ENCODE measurements at regions not wholly inside any gene's neighbourhood (a gene's known extent, or its start where the extent isn't known, plus 50 kb on each side); places are given as distances from the start of the nearest gene placed in this dataset.

DNA sequence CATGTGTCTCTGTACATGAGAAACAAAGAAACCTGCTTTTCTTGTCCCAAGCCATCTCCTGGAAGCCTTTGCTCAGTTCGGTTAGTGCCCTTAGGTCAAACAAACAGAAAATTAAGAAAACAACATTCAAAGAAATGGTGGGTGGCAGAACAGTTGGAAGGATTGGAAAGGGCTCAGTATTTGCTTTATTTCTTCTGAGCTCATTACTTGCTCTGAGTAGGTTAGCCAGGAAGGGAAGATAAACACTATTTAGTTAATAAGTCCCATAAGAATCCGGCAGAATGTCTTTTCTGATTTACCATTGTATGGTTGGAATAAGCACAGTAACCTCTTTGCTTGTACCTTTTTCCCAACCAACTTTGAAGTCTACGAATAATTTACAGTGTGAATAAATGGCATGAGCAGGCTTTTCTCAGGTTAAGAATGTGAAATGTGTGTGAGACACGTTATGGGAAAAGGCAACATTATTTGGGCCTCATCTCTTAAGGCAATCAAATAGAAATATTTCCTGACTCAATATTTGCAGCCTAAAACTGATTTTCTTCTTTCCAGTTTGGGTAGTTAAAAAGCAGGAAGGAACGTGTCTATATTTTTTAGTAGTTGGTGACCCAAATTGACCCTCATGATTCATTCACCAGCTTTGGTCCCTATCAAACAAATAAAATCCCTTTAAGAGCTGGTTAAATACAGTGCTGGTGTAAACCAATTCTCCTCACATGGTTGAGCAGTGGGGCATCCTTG, 158.5 kb downstream of the DKK1 start:
- DNase-seq (ENCODE audit: low read depth, low spot score) = no peak
- TF ChIP-seq POLR2A (IDR thresholded peaks at IDR 0.05; ENCODE audit: borderline replicate concordance, extremely low read depth, insufficient read depth, insufficient read length) = no peak
- TF ChIP-seq TCF7L2 (IDR thresholded peaks at IDR 0.05; ENCODE audit: borderline replicate concordance, extremely low read depth, insufficient read depth, insufficient read length) = no peak
- TF ChIP-seq, protein P1, sequence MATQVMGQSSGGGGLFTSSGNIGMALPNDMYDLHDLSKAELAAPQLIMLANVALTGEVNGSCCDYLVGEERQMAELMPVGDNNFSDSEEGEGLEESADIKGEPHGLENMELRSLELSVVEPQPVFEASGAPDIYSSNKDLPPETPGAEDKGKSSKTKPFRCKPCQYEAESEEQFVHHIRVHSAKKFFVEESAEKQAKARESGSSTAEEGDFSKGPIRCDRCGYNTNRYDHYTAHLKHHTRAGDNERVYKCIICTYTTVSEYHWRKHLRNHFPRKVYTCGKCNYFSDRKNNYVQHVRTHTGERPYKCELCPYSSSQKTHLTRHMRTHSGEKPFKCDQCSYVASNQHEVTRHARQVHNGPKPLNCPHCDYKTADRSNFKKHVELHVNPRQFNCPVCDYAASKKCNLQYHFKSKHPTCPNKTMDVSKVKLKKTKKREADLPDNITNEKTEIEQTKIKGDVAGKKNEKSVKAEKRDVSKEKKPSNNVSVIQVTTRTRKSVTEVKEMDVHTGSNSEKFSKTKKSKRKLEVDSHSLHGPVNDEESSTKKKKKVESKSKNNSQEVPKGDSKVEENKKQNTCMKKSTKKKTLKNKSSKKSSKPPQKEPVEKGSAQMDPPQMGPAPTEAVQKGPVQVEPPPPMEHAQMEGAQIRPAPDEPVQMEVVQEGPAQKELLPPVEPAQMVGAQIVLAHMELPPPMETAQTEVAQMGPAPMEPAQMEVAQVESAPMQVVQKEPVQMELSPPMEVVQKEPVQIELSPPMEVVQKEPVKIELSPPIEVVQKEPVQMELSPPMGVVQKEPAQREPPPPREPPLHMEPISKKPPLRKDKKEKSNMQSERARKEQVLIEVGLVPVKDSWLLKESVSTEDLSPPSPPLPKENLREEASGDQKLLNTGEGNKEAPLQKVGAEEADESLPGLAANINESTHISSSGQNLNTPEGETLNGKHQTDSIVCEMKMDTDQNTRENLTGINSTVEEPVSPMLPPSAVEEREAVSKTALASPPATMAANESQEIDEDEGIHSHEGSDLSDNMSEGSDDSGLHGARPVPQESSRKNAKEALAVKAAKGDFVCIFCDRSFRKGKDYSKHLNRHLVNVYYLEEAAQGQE (IDR thresholded peaks at IDR 0.05; ENCODE audit: low read depth) = no peak

DNA sequence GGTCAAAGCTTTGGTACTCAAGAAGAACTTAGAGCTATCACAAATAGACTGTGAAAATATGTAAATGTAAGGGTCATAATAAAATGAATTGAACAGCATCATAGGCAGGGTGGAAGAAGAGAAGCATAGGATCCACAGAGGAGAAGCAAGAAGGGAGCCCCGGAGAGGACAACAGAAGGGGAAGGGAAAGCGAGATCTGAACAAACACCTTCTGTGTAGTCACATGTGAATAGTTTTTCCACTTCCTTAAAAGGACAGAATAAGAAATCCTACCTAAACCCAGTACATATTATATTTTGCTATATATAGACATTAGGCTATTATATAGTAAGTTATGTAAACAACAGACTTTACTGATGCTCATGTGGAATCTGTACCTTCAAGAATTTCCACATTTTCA, 160.2 kb downstream of the DKK1 start:
- ChIA-PET POLR2A (no interaction called here), RAD21 (ENCODE audit: low non-redundant PET in 1 of 2, low total read pairs in 2 of 2, uncharacterized antibody in 2 of 2, unreplicated experiment in 2 of 2) (no interaction called here), CTCF (no interaction called here)
- DNase-seq (ENCODE audit: low read depth, low spot score) (no peak), ATAC-seq (no peak)
- H3K27me3 ChIP-seq (ENCODE audit: insufficient read depth, low read length) = no peaks in the 10 kb centered on the region
- no peaks in the 10 kb centered on the region for H3K79me2 ChIP-seq (ENCODE audit: insufficient read depth, low read length)
- no peak overlapping the region for H3K4me3 ChIP-seq (replicated peaks in 1 of 2; ENCODE audit: low read depth in 1 of 2, low read length in 2 of 2)
- intact Hi-C loops (cut with micrococcal nuclease) = no loop called here
- no peaks in the 10 kb centered on the region for H4K20me1 ChIP-seq (ENCODE audit: insufficient read depth)
- peak overlapping the region; percentile 39 for H2AFZ ChIP-seq (ENCODE audit: low read depth, low read length, poor library complexity, severe bottlenecking)
- H3K4me1 ChIP-seq (ENCODE audit: control insufficient read depth in 1 of 2, insufficient read depth in 2 of 2, low read length in 2 of 2) = no peaks in the 10 kb centered on the region; a peak in 1 of 4 replicates
- no peaks in the 10 kb centered on the region for H3K9me2 ChIP-seq (ENCODE audit: insufficient read depth)
- H3K9me3 ChIP-seq (ENCODE audit: control insufficient read depth in 1 of 2, insufficient read depth in 1 of 2, low read depth in 1 of 2, low read length in 2 of 2) = no peaks in the 10 kb centered on the region
- no peaks in the 10 kb centered on the region for H3K36me3 ChIP-seq (ENCODE audit: control insufficient read depth in 1 of 2, insufficient read depth in 2 of 2, low read length in 2 of 2)
- H3K9ac ChIP-seq (ENCODE audit: low read length) = no peak overlapping the region
- no peak overlapping the region for H3K4me2 ChIP-seq (ENCODE audit: low read length)
- no TSS peak for BruUV-seq (replicated peaks)
- H3K27ac ChIP-seq (ENCODE audit: low read depth, low read length) = no peak overlapping the region
- TF ChIP-seq POLR2AphosphoS5 (IDR thresholded peaks at IDR 0.05; ENCODE audit: low read depth, low read length) = no peak
- TF ChIP-seq SIN3A (IDR thresholded peaks at IDR 0.05; ENCODE audit: low read depth) = no peak
- TF ChIP-seq, protein P2, sequence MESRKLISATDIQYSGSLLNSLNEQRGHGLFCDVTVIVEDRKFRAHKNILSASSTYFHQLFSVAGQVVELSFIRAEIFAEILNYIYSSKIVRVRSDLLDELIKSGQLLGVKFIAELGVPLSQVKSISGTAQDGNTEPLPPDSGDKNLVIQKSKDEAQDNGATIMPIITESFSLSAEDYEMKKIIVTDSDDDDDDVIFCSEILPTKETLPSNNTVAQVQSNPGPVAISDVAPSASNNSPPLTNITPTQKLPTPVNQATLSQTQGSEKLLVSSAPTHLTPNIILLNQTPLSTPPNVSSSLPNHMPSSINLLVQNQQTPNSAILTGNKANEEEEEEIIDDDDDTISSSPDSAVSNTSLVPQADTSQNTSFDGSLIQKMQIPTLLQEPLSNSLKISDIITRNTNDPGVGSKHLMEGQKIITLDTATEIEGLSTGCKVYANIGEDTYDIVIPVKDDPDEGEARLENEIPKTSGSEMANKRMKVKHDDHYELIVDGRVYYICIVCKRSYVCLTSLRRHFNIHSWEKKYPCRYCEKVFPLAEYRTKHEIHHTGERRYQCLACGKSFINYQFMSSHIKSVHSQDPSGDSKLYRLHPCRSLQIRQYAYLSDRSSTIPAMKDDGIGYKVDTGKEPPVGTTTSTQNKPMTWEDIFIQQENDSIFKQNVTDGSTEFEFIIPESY (IDR thresholded peaks at IDR 0.05; ENCODE audit: extremely low read depth, insufficient replicate concordance, low read length) = no peak
- TF ChIP-seq SP1 (IDR thresholded peaks at IDR 0.05; ENCODE audit: low read depth) = no peak
- TF ChIP-seq ZNF274 (IDR thresholded peaks at IDR 0.05; ENCODE audit: low read depth, low read length) = no peak
- no peak for TF ChIP-seq EZH2 (IDR thresholded peaks at IDR 0.05)
- TF ChIP-seq POLR2A (IDR thresholded peaks at IDR 0.05; ENCODE audit: borderline replicate concordance, extremely low read depth, insufficient read depth, insufficient read length) = no peak
- no peak for TF ChIP-seq EGR1 (IDR thresholded peaks at IDR 0.05; ENCODE audit: low read depth)

More for the DNA sequence above, 158.5 kb downstream of the DKK1 start:
- Histone ChIP-seq H3K27ac (ENCODE audit: low read depth, low read length) (0 out of 2 replicates have a peak overlapping the region, but pooled peaks have one; percentile 6), H3K79me2 (ENCODE audit: insufficient read depth, low read length) (no peaks in the 10 kb centered on the region), H3K27me3 (ENCODE audit: insufficient read depth, low read length) (no peaks in the 10 kb centered on the region), H3K4me1 (ENCODE audit: control insufficient read depth in 1 of 2, insufficient read depth in 2 of 2, low read length in 2 of 2) (no peaks in the 10 kb centered on the region; a peak in 1 of 4 replicates), H3K4me2 (ENCODE audit: low read length) (no peak overlapping the region), H3K9me2 (ENCODE audit: insufficient read depth) (no peaks in the 10 kb centered on the region), H3K4me3 (replicated peaks in 1 of 2; ENCODE audit: low read depth in 1 of 2, low read length in 2 of 2) (no peak overlapping the region), H2AFZ (ENCODE audit: low read depth, low read length, poor library complexity, severe bottlenecking) (peak overlapping the region; percentile 33), H3K9me3 (ENCODE audit: control insufficient read depth in 1 of 2, insufficient read depth in 1 of 2, low read depth in 1 of 2, low read length in 2 of 2) (no peaks in the 10 kb centered on the region), H3K9ac (ENCODE audit: low read length) (no peak overlapping the region), H3K36me3 (ENCODE audit: control insufficient read depth in 1 of 2, insufficient read depth in 2 of 2, low read length in 2 of 2) (no peaks in the 10 kb centered on the region), H4K20me1 (ENCODE audit: insufficient read depth) (no peaks in the 10 kb centered on the region)
- ChIA-PET POLR2A (no interaction called here), CTCF (no interaction called here), RAD21 (ENCODE audit: low non-redundant PET in 1 of 2, low total read pairs in 2 of 2, uncharacterized antibody in 2 of 2, unreplicated experiment in 2 of 2) (no interaction called here)
- no peak for ATAC-seq
- intact Hi-C loops (cut with micrococcal nuclease) = no loop called here
- BruUV-seq (replicated peaks) = no TSS peak

Measured in HCT116 (cell line).